SH-SY5Y (cell line): ENCODE measurements at regions not wholly inside any gene's neighbourhood (a gene's known extent, or its start where the extent isn't known, plus 50 kb on each side); places are given as distances from the start of the nearest gene placed in this dataset.

ENCODE experiments used
- GATA2 ChIP-seq: IDR thresholded peaks from 2 replicates; pipeline ENCODE4 v1.6.1; 2011; ENCODE audit warnings: mild to moderate bottlenecking, low read depth, low read length
- GATA3 ChIP-seq: IDR thresholded peaks from 2 replicates; pipeline ENCODE4 v1.6.1; 2011; ENCODE audit warnings: low read depth, mild to moderate bottlenecking, low read length, moderate library complexity

GRCh38 chr14:96735526-96735925, 61.7 kb upstream of the VRK1 start:
- TF ChIP-seq GATA3 (no peak), GATA2 (no peak)
